ENCODE measurements at regions not wholly inside any gene's neighbourhood (a gene's known extent, or its start where the extent isn't known, plus 50 kb on each side); places are given as distances from the start of the nearest gene placed in this dataset.

GRCh38 chr14:61876362-61877034 lies 114.3 kb downstream of the SNAPC1 start:
- no peak for DNase-seq (ENCODE audit: low spot score)
- WGBS = 63% methylated on average over 8 of the region's 8 CpGs
- Histone ChIP-seq H3K4me1 (replicated peaks) (no peaks in the 10 kb centered on the region), H3K36me3 (no peaks in the 10 kb centered on the region), H3K9me3 (no peaks in the 10 kb centered on the region), H3K4me3 (no peak overlapping the region), H3K27ac (no peak overlapping the region), H3K27me3 (replicated peaks; ENCODE audit: insufficient read depth) (no peaks in the 10 kb centered on the region)
- TF ChIP-seq POLR2AphosphoS5 (IDR thresholded peaks at IDR 0.05) (no peak), CTCF (IDR thresholded peaks at IDR 0.05) (no peak), POLR2A (IDR thresholded peaks at IDR 0.05) (no peak)
- intact Hi-C loops (cut with DNase I) = no loop called here

- Histone ChIP-seq H3K4me3 (no peak overlapping the region), H3K27ac (no peak overlapping the region), H3K36me3 (no peaks in the 10 kb centered on the region), H3K9me3 (no peaks in the 10 kb centered on the region), H3K4me1 (replicated peaks) (no peaks in the 10 kb centered on the region), H3K27me3 (replicated peaks; ENCODE audit: insufficient read depth) (no peaks in the 10 kb centered on the region)
- no peak for DNase-seq (ENCODE audit: low spot score)
- WGBS = 77% methylated on average over 6 of the region's 6 CpGs
- intact Hi-C loops (cut with DNase I) = no loop called here
- TF ChIP-seq POLR2AphosphoS5 (IDR thresholded peaks at IDR 0.05) = no peak
- no peak for TF ChIP-seq CTCF (IDR thresholded peaks at IDR 0.05)
- no peak for TF ChIP-seq POLR2A (IDR thresholded peaks at IDR 0.05)
These were observed 114.8 kb downstream of the SNAPC1 start for GRCh38 chr14:61877035-61877390.

- H3K4me3 ChIP-seq = no peak overlapping the region
- no peak overlapping the region for H3K27ac ChIP-seq
- WGBS = 87% methylated on average over 5 of the region's 5 CpGs
- intact Hi-C loops (cut with DNase I) = no loop called here
- DNase-seq (ENCODE audit: low spot score) = no peak
- TF ChIP-seq POLR2A (IDR thresholded peaks at IDR 0.05) = no peak
- TF ChIP-seq CTCF (IDR thresholded peaks at IDR 0.05) = no peak
- no peak for TF ChIP-seq POLR2AphosphoS5 (IDR thresholded peaks at IDR 0.05)
- no peaks in the 10 kb centered on the region for H3K27me3 ChIP-seq (replicated peaks; ENCODE audit: insufficient read depth)
- no peaks in the 10 kb centered on the region for H3K4me1 ChIP-seq (replicated peaks)
- no peaks in the 10 kb centered on the region for H3K9me3 ChIP-seq
- H3K36me3 ChIP-seq = no peaks in the 10 kb centered on the region
These were observed 115.5 kb downstream of the SNAPC1 start for GRCh38 chr14:61877768-61878167.

- Histone ChIP-seq H3K27me3 (replicated peaks; ENCODE audit: insufficient read depth) (no peaks in the 10 kb centered on the region), H3K9me3 (no peaks in the 10 kb centered on the region), H3K36me3 (no peaks in the 10 kb centered on the region), H3K4me3 (no peak overlapping the region), H3K27ac (no peak overlapping the region), H3K4me1 (replicated peaks) (no peaks in the 10 kb centered on the region)
- 68% methylated on average over 1 of the region's 1 CpG for WGBS
- DNase-seq (ENCODE audit: low spot score) = no peak
- intact Hi-C loops (cut with DNase I) = no loop called here
- TF ChIP-seq POLR2A (IDR thresholded peaks at IDR 0.05) (no peak), POLR2AphosphoS5 (IDR thresholded peaks at IDR 0.05) (no peak), CTCF (IDR thresholded peaks at IDR 0.05) (no peak)
These were observed 116.7 kb downstream of the SNAPC1 start for GRCh38 chr14:61878931-61879330.

GRCh38 chr14:61881046-61881445 lies 118.8 kb downstream of the SNAPC1 start:
- Histone ChIP-seq H3K9me3 (no peaks in the 10 kb centered on the region), H3K4me1 (replicated peaks) (no peaks in the 10 kb centered on the region), H3K27me3 (replicated peaks; ENCODE audit: insufficient read depth) (no peaks in the 10 kb centered on the region), H3K36me3 (no peaks in the 10 kb centered on the region), H3K4me3 (no peak overlapping the region), H3K27ac (no peak overlapping the region)
- WGBS = 96% methylated on average over 1 of the region's 1 CpG
- no peak for TF ChIP-seq CTCF (IDR thresholded peaks at IDR 0.05)
- no peak for TF ChIP-seq POLR2A (IDR thresholded peaks at IDR 0.05)
- no peak for TF ChIP-seq POLR2AphosphoS5 (IDR thresholded peaks at IDR 0.05)
- DNase-seq (ENCODE audit: low spot score) = no peak
- intact Hi-C loops (cut with DNase I) = no loop called here
